H1 (cell line): ENCODE measurements at regions not wholly inside any gene's neighbourhood (a gene's known extent, or its start where the extent isn't known, plus 50 kb on each side); places are given as distances from the start of the nearest gene placed in this dataset.

Source experiments
- CTCF ChIA-PET: fragments of 300-600 bp; sonication (Branson Sonifier 250); formaldehyde crosslinking; loops from one replicate; lab custom pipeline; 2021; ENCODE audit not compliant: partially characterized antibody; lab: Charles Lee
- POLR2A ChIA-PET: fragments of 300-600 bp; sonication (Branson Sonifier 250); formaldehyde crosslinking; loops from one replicate; lab custom pipeline; 2021; ENCODE audit warnings: inconsistent platforms; ENCODE audit not compliant: partially characterized antibody; lab: Charles Lee
- DNase-seq, 2 experiments: peaks; one replicate each; pipeline versions ENCODE4 v3.0.0 to v3.0.0-alpha.2; 2010 to 2022; ENCODE audit warnings: low spot score in 2 of 2, low read depth in 1 of 2, mixed read lengths in 1 of 2
- FAIRE-seq: peaks from 2 replicates; lab custom pipeline; 2011; peaks lifted over from hg19 to GRCh38; lab: Jason Lieb, UNC
- H2AFZ ChIP-seq: 2 replicates; pipeline ENCODE4 v1.8.1; 2012; ENCODE audit warnings: low read length, inconsistent platforms
- H2AK5ac ChIP-seq: 2 replicates; pipeline ENCODE4 v1.6.1; 2013; ENCODE audit warnings: low read depth, low read length
- H2BK120ac ChIP-seq: replicated peaks from 2 replicates; pipeline ENCODE3; 2013; ENCODE audit warnings: low read depth, low read length, inconsistent platforms
- H2BK12ac ChIP-seq: 2 replicates; pipeline ENCODE4 v1.6.1; 2013; ENCODE audit warnings: low read depth, low read length
- H2BK15ac ChIP-seq: 2 replicates; pipeline ENCODE4 v1.6.1; 2013; ENCODE audit warnings: low read length
- H2BK20ac ChIP-seq: 2 replicates; pipeline ENCODE4 v1.6.1; 2013; ENCODE audit warnings: low read length
- H2BK5ac ChIP-seq: 2 replicates; pipeline ENCODE4 v1.6.1; 2013; ENCODE audit warnings: low read depth, low read length
- H3K14ac ChIP-seq: 2 replicates; pipeline ENCODE4 v1.6.1; 2013; ENCODE audit warnings: inconsistent platforms; ENCODE audit not compliant: insufficient read length
- H3K18ac ChIP-seq: 2 replicates; pipeline ENCODE4 v1.6.1; 2013; ENCODE audit warnings: low read length; ENCODE audit errors: extremely low read depth
- H3K23ac ChIP-seq: 2 replicates; pipeline ENCODE4 v1.6.1; 2013; ENCODE audit warnings: inconsistent platforms; ENCODE audit not compliant: insufficient read length
- H3K23me2 ChIP-seq: 2 replicates; pipeline ENCODE4 v1.6.1; 2013; ENCODE audit warnings: low read depth, low read length
- H3K27ac ChIP-seq: 2 replicates; pipeline ENCODE4 v1.6.1; 2011; ENCODE audit warnings: low read depth, low read length, inconsistent platforms
- H3K27me3 ChIP-seq, 4 experiments: replicated peaks in 1 of 4; 1 replicate in 1 of 4; 2 replicates in 3 of 4; pipeline versions ENCODE4 v1.6.1 to v1.8.1; 2011 to 2013; ENCODE audit warnings: low read length in 3 of 4, mild to moderate bottlenecking in 3 of 4, inconsistent platforms in 2 of 4, mixed read lengths in 2 of 4, moderate library complexity in 1 of 4; ENCODE audit not compliant: control insufficient read depth in 3 of 4, insufficient read depth in 3 of 4; ENCODE audit errors: extremely low read depth in 1 of 4
- H3K36me3 ChIP-seq, 4 experiments: 2 replicates each; pipeline versions ENCODE4 v1.6.1 to v1.8.1; 2011 to 2013; ENCODE audit warnings: mild to moderate bottlenecking in 4 of 4, low read length in 3 of 4, moderate library complexity in 2 of 4, control low read depth in 1 of 4, inconsistent platforms in 1 of 4; ENCODE audit not compliant: insufficient read depth in 4 of 4, control insufficient read depth in 2 of 4
- H3K4ac ChIP-seq: replicated peaks from 2 replicates; pipeline ENCODE3; 2013; ENCODE audit warnings: low read length, low read depth, mixed read lengths, inconsistent platforms; ENCODE audit not compliant: insufficient read length
- H3K4me1 ChIP-seq, 4 experiments: replicated peaks in 1 of 4; 1 replicate in 1 of 4; 2 replicates in 3 of 4; pipeline versions ENCODE4 v1.6.1 to v1.8.1; 2011 to 2013; ENCODE audit warnings: low read length in 3 of 4, inconsistent platforms in 2 of 4, mixed read lengths in 1 of 4; ENCODE audit not compliant: insufficient read depth in 4 of 4, control insufficient read depth in 3 of 4
- H3K4me2 ChIP-seq, 2 experiments: 2 replicates each; pipeline versions ENCODE4 v1.6.1 to v1.8.1; 2011 to 2013; ENCODE audit warnings: low read depth in 2 of 2, low read length in 2 of 2, control low read depth in 1 of 2, inconsistent platforms in 1 of 2, mild to moderate bottlenecking in 1 of 2; ENCODE audit not compliant: insufficient read depth in 1 of 2
- H3K4me3 ChIP-seq, 4 experiments: fragments of 200-600, 300-600 bp in 1 of 4; sonication (generic), shearing (Covaris generic), sonication (Bioruptor Twin) in 1 of 4; 2 replicates each; pipeline versions ENCODE4 v1.5.1 to v1.8.1; 2011 to 2016; ENCODE audit warnings: low read length in 4 of 4, low read depth in 3 of 4, control low read depth in 2 of 4, inconsistent platforms in 2 of 4, mild to moderate bottlenecking in 2 of 4, mixed read lengths in 1 of 4, moderate library complexity in 1 of 4; ENCODE audit not compliant: insufficient read depth in 2 of 4; ENCODE audit errors: extremely low read depth in 1 of 4
- H3K56ac ChIP-seq: replicated peaks from 2 replicates; pipeline ENCODE3; 2013; ENCODE audit warnings: low read depth, mild to moderate bottlenecking, mixed read lengths, low read length, inconsistent platforms; ENCODE audit not compliant: insufficient read length
- H3K79me1 ChIP-seq: 2 replicates; pipeline ENCODE4 v1.6.1; 2013; ENCODE audit warnings: low read depth, low read length, control low read depth
- H3K79me2 ChIP-seq, 2 experiments: 2 replicates each; pipeline versions ENCODE4 v1.6.1 to v1.8.1; 2012 to 2013; ENCODE audit warnings: low read length in 2 of 2, mild to moderate bottlenecking in 2 of 2, inconsistent platforms in 1 of 2; ENCODE audit not compliant: insufficient read depth in 2 of 2, control insufficient read depth in 1 of 2
- H3K9ac ChIP-seq, 4 experiments: replicated peaks in 1 of 4; 1 replicate in 1 of 4; 2 replicates in 3 of 4; pipeline versions ENCODE4 v1.6.1 to v1.8.1; 2011 to 2013; ENCODE audit warnings: low read depth in 3 of 4, low read length in 3 of 4, control low read depth in 2 of 4, mild to moderate bottlenecking in 2 of 4, moderate library complexity in 2 of 4, inconsistent platforms in 1 of 4; ENCODE audit errors: extremely low read depth in 1 of 4
- H3K9me3 ChIP-seq, 2 experiments: 2 replicates each; pipeline versions ENCODE4 v1.6.1 to v1.8.1; 2012 to 2013; ENCODE audit warnings: mild to moderate bottlenecking in 2 of 2, moderate library complexity in 2 of 2, control low read depth in 1 of 2, inconsistent platforms in 1 of 2, low read depth in 1 of 2, low read length in 1 of 2, mixed read lengths in 1 of 2; ENCODE audit not compliant: insufficient read depth in 2 of 2
- H4K20me1 ChIP-seq, 2 experiments: replicated peaks in 1 of 2; 2 replicates each; pipeline versions ENCODE3 to v1.8.1; 2011 to 2013; ENCODE audit warnings: inconsistent platforms in 2 of 2, low read length in 2 of 2, mild to moderate bottlenecking in 1 of 2; ENCODE audit not compliant: insufficient read depth in 2 of 2, control insufficient read depth in 1 of 2
- H4K5ac ChIP-seq: 2 replicates; pipeline ENCODE4 v1.6.1; 2013; ENCODE audit warnings: low read length, low read depth, mixed read lengths, inconsistent platforms; ENCODE audit not compliant: insufficient read length
- H4K8ac ChIP-seq: 2 replicates; pipeline ENCODE4 v1.8.0; 2013; ENCODE audit warnings: mild to moderate bottlenecking, moderate library complexity, low read length, inconsistent platforms; ENCODE audit not compliant: insufficient read depth; ENCODE audit errors: extremely low read depth
- H4K91ac ChIP-seq: replicated peaks from 2 replicates; pipeline ENCODE3; 2013; ENCODE audit warnings: low read length, mixed read lengths, inconsistent platforms; ENCODE audit not compliant: insufficient read length
- ASH2L ChIP-seq: fragments of 200-600, 300-600 bp; sonication (generic); IDR thresholded peaks from one replicate; pipeline ENCODE4 v1.7.1; 2017; ENCODE audit warnings: low read length
- ATF2 ChIP-seq: IDR thresholded peaks from 2 replicates; pipeline ENCODE4 v1.6.1; 2012; ENCODE audit warnings: low read length, inconsistent platforms
- CBX8 ChIP-seq: fragments of 300-800, 300-1000 bp; sonication (generic); IDR thresholded peaks from 2 replicates; pipeline ENCODE4 v1.7.1; 2016; ENCODE audit warnings: low read depth, low read length, borderline replicate concordance
- CHD2 ChIP-seq: IDR thresholded peaks from 2 replicates; pipeline ENCODE4 v1.6.1; 2012; ENCODE audit warnings: low read length, improper control_type of control experiment
- FOSL1 ChIP-seq: IDR thresholded peaks from 2 replicates; pipeline ENCODE4 v1.6.1; 2011; ENCODE audit warnings: mild to moderate bottlenecking, low read depth, low read length, moderate library complexity; ENCODE audit not compliant: insufficient read depth
- GTF2F1 ChIP-seq: IDR thresholded peaks from 2 replicates; pipeline ENCODE4 v1.6.1; 2012; ENCODE audit warnings: low read depth, low read length, improper control_type of control experiment, borderline replicate concordance
- HDAC2 ChIP-seq, 2 experiments: fragments of 300-600 bp in 1 of 2; sonication (generic) in 1 of 2; IDR thresholded peaks; 2 replicates each; pipeline ENCODE4 v1.6.1; 2011 to 2012; ENCODE audit warnings: low read depth in 2 of 2, low read length in 2 of 2, mild to moderate bottlenecking in 2 of 2, moderate library complexity in 2 of 2, borderline replicate concordance in 1 of 2, inconsistent platforms in 1 of 2
- RNF2 ChIP-seq: fragments of 200-900, 300-1000 bp; sonication (generic); IDR thresholded peaks from 2 replicates; pipeline ENCODE4 v1.7.1; 2016; ENCODE audit warnings: borderline replicate concordance, low read depth, mild to moderate bottlenecking, antibody characterized with exemption, low read length; ENCODE audit not compliant: poor library complexity, severe bottlenecking; ENCODE audit errors: missing control alignments
- RXRA ChIP-seq: IDR thresholded peaks from 2 replicates; pipeline ENCODE4 v1.6.1; 2011; ENCODE audit warnings: low read depth, mild to moderate bottlenecking, low read length, moderate library complexity; ENCODE audit not compliant: insufficient read depth
- SP4 ChIP-seq: IDR thresholded peaks from 2 replicates; pipeline ENCODE4 v1.6.1; 2012; ENCODE audit warnings: low read length, inconsistent platforms
- TCF12 ChIP-seq: IDR thresholded peaks from 2 replicates; pipeline ENCODE4 v1.6.1; 2011; ENCODE audit warnings: low read depth, mild to moderate bottlenecking, low read length
- WGBS, 2 experiments: shearing (Covaris generic) in 1 of 2; methylation state at CpG; one replicate each; pipeline versions ENCODE4 v1.1.6 to v1.1.7; 2013 to 2015; ENCODE audit warnings: low lambda C conversion rate in 2 of 2, mixed read lengths in 2 of 2, inconsistent platforms in 1 of 2, low coverage in 1 of 2, missing lambda C conversion rate in 1 of 2; ENCODE audit not compliant: insufficient replicate concordance in 2 of 2, insufficient coverage in 1 of 2, insufficient read length in 1 of 2; ENCODE audit errors: extremely low coverage in 1 of 2, missing lambda C conversion rate in 1 of 2; 5-methylcytosine and 5-hydroxymethylcytosine counted together

GRCh38 chr10:9786576-9786975, 1231.1 kb upstream of the CELF2 start:
- TF ChIP-seq GTF2F1 (no peak), HDAC2 (IDR thresholded peaks at IDR 0.05; ENCODE audit: borderline replicate concordance in 1 of 2, low read depth in 2 of 2, low read length in 2 of 2) (no peak), RXRA (no peak), ASH2L (no peak), ATF2 (no peak), SP4 (no peak), RNF2 (no peak), TCF12 (no peak), CBX8 (no peak), CHD2 (no peak), FOSL1 (no peak)
- Histone ChIP-seq H3K9ac (no peak overlapping the region), H3K23me2 (no peaks in the 10 kb centered on the region), H2BK5ac (no peak overlapping the region), H3K27me3 (no peaks in the 10 kb centered on the region), H3K23ac (no peak overlapping the region), H3K56ac (no peak overlapping the region), H2BK12ac (no peak overlapping the region), H3K79me1 (no peaks in the 10 kb centered on the region), H4K8ac (no peak overlapping the region), H3K79me2 (no peaks in the 10 kb centered on the region), H4K5ac (no peak overlapping the region), H4K20me1 (no peaks in the 10 kb centered on the region), H2BK20ac (no peak overlapping the region), H2BK15ac (no peak overlapping the region), H3K18ac (no peak overlapping the region), H3K4ac (no peak overlapping the region), H3K4me1 (peaks cover 0 to 9% (median 2%) of the 10 kb centered on the region in 4 experiments; a peak in 2 of 7 replicates), H3K4me2 (no peak overlapping the region), H2AK5ac (no peak overlapping the region), H3K4me3 (no peak overlapping the region), H3K27ac (no peak overlapping the region), H3K36me3 (no peaks in the 10 kb centered on the region), H3K14ac (no peak overlapping the region), H3K9me3 (no peaks in the 10 kb centered on the region), H4K91ac (no peak overlapping the region), H2BK120ac (no peak overlapping the region), H2AFZ (no peak overlapping the region)
- 89% methylated on average over 3 of the region's 3 CpGs; no CpG with 5 or more reads in 1 of the 2 experiments for WGBS, 2 experiments
- FAIRE-seq (no peak), DNase-seq (no peak)
- ChIA-PET CTCF (no interaction called here), POLR2A (no interaction called here)
